Activated T-helper 9 cell treated with anti-CD3 and anti-CD28 coated beads, Interleukin-2, amount 50 U/mL, for 16 hours (primary cell): ENCODE measurements at regions not wholly inside any gene's neighbourhood (a gene's known extent, or its start where the extent isn't known, plus 50 kb on each side); places are given as distances from the start of the nearest gene placed in this dataset.
"Not testable (repeated sequence)": the region's sequence is repeated elsewhere in the genome, so short reads cannot be mapped to it uniquely, and the experiment has no call there.

Source experiments
- DNase-seq: peaks from one replicate; pipeline ENCODE4 v3.0.0-alpha.2; 2020; ENCODE audit warnings: low read depth

GRCh38 chrX:128780934-128781333 lies 728.7 kb upstream of the ACTRT1 start:
- DNase-seq, result no peak

- DNase-seq, result no peak
Observed at GRCh38 chrX:128769495-128769894, 717.3 kb upstream of the ACTRT1 start.

- DNase-seq, result no peak
Observed at GRCh38 chrX:128759745-128760144, 707.5 kb upstream of the ACTRT1 start.

GRCh38 chrX:128759177-128759576 lies 707.0 kb upstream of the ACTRT1 start:
- no peak for DNase-seq

DNA sequence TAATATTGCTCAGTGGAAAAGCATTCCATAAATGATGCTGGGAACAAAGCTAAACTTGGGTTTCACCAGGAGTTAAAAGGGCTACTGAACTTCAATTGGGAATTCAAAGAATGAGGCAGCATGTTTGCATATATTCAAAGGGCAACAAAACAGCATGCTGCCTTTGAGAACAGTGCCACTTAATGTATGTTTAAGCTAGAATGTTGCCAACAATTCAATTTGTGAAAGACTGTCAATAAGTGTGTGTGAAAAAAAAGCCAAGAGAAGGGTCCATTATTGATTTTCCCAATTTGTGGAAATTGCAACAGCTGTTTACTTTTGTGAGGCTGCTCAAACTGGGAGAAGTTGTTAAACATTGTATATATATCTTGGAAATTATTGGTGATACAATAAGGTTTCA lies 701.9 kb upstream of the ACTRT1 start:
- no peak for DNase-seq

- no peak for DNase-seq
Observed at GRCh38 chrX:128739539-128739938, 687.3 kb upstream of the ACTRT1 start.

GRCh38 chrX:128728943-128729342 lies 676.7 kb upstream of the ACTRT1 start:
- no peak for DNase-seq

GRCh38 chrX:128717635-128718578 lies 665.7 kb upstream of the ACTRT1 start:
- no peak for DNase-seq

- DNase-seq, result no peak
Observed at GRCh38 chrX:128714425-128714824, 662.2 kb upstream of the ACTRT1 start.

DNA sequence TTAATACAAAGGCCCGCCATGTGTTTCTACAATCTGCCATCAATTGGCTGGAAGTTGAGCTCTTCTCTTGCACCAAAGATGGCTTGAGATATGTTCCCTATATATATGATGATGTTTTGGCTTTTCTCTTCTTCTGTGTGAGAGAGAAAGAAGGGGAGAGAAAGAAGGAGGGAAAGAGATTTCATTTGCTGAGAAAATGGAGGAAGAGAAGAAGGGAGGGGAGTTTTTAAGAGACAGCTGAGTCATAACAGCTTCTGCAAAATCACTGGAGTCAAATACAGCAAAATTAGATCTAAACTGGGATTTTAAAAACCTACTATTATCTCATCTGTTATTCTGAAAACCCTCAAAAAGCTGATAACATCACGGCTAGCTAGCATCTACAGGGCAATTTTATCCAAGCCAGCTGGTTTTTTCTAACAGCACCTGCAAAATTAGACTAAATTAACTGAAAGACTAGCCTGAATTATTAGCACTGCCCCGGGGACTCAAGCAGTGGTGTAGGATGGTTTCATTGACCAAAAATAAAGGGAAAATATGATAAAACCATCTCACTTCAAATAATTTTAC lies 647.6 kb upstream of the ACTRT1 start:
- no peak for DNase-seq

DNA sequence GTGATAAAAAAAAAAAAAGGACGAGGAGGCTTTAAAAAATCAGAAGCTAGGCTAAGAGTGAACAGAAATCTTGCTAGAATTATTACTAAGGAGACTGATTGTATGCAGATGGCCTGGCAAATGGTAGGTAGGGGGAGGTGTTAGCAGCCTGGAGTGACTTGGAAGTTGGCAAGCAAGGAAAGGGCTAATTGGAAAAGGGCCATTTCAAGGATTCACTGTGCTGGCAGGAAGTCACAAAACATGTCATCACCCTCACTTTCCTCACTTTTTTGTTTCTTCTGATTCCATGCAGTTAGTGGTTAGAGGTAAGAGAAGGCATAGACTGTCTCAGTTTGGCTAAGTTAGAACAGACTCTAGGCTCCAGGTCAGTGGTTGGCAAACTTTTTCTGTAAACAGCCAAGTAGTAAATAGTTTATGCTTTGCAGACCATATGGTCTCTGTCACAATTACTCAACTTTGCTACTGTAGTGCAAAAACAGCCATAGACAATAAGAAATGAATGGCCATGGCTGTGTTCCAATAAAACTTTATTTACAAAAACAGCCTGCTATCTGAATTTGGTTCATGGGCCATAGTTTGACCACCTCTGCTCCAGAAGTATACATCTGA lies 646.5 kb upstream of the ACTRT1 start:
- no peak for DNase-seq

DNA sequence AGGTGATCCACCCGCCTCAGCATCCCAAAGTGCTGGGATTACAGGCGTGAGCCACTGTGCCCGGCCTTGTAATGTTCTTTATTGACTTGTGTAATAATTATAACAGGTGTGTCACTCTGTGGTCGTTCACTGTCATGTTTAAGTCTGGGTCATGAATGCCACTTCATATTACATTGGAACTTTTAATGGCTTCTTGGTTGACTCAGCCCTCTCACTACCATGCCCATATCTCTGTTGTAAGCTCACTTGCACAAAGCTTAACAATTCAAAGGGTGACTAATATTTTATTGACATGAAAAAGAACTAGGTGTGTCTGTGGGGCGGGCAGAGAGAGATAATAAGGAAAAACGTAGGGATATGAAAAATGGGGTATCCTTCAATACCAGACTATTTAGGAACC lies 639.7 kb upstream of the ACTRT1 start:
- DNase-seq, result no peak

DNA sequence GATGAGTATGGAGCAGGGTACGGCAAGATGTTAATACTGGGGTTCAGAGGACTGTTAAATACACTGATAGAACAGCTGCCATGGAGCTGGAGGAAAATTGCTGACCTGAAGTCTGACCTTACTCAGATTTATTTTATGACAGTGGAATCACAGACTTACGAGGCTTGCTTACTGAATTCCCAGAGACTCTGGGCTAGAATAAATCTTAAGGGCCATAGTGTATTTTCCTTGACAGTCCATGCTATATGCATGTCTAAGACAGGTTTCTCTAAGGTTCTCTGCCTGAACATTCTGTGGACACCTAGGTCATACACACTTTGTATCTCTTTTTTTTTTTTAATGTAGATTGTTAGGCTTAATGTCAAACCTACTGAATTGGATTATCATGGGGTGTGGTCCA lies 633.2 kb upstream of the ACTRT1 start:
- DNase-seq, result no peak

GRCh38 chrX:128676651-128677050 lies 624.4 kb upstream of the ACTRT1 start:
- DNase-seq, result no peak

GRCh38 chrX:128674326-128675086 lies 622.3 kb upstream of the ACTRT1 start:
- not testable (repeated sequence) for DNase-seq

DNA sequence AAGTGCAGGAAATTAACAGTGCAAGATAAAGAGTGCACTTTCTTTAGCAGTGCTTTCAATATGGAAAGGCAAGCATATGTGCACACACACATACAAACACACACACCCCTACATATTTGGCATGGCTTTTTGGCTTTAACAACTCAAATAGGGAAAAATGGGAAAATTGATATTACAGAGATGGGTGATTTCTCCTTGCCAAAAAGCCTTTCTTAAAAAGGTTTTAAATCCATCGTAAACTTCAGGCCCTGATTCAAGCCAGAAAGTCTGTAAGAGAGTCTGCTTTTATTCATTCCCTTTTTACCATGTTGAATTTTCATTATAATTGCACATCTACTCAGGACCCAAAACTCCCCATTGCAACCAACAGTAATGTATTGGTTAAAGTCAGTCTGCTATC lies 612.0 kb upstream of the ACTRT1 start:
- DNase-seq, result no peak

GRCh38 chrX:128653524-128654060 lies 601.4 kb upstream of the ACTRT1 start:
- no peak for DNase-seq

DNA sequence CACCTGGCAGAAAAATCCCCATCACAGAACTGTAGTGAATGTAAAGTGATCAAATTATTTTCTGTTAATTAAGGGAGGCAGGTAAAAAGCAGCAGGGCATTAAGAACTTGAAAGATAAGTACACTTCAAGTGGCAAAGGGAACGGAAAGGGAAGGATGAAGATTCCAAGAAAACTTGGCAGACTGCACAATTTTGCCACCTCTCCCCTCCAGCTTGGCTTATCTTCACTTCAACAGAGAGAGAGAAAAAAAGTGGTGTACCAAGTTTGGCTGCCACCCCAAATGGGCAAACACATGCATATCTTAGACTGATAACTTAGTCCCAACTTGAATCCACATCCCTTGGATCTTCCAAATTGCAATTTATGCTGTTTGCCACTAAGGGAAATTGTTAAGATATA lies 598.1 kb upstream of the ACTRT1 start:
- DNase-seq, result no peak

- no peak for DNase-seq
Observed at GRCh38 chrX:128634754-128635153, 582.6 kb upstream of the ACTRT1 start.

GRCh38 chrX:128623361-128623760 lies 571.2 kb upstream of the ACTRT1 start:
- no peak for DNase-seq

DNA sequence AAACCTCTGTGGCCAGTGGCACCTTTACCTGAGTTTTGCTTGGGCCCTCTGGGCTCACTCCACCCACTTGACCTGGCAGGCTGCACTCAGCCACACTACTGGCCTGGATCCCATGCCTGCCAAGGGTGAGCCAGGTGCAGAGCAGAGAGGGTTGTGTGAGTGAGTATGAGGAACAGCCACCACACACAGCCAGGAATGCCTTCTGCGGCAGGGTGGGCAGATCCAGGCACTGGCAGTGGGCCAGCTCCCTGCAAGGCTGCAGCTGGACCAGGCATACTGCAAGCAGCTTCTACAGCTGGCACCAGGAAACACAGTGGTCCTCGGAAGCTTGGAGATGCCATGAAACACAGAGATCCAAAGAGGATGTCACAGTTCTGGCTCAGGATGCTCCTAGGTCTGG lies 570.1 kb upstream of the ACTRT1 start:
- DNase-seq, result no peak

DNA sequence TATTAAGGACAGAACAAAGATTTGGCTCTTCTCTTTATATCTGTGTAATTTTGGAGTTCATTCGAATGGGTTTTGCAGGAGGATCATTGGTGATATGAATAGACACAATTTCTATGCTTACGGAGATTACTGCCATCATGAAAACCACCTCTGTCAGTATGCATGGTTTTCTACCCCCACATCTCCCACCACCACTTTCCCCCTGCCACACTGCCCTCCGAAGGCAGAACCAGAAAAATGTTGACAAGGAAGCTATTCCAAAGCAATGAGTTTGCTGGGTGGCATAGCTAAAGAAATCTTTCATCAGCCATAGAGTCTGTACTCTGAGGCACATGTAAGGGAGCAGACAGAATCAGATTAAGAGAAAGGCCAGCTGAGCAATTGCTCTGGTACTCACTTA lies 567.3 kb upstream of the ACTRT1 start:
- DNase-seq, result no peak
